HEK293 (cell line): ENCODE measurements at regions not wholly inside any gene's neighbourhood (a gene's known extent, or its start where the extent isn't known, plus 50 kb on each side); places are given as distances from the start of the nearest gene placed in this dataset.

Source experiments
- CTCF ChIA-PET: fragments of 350-600 bp; formaldehyde crosslinking; extraction: SDS; loops from one replicate; lab custom pipeline; 2021; ENCODE audit warnings: antibody characterized with exemption; lab: Yijun Ruan, JAX
- POLR2A ChIA-PET: fragments of 300-600 bp; formaldehyde crosslinking; extraction: SDS; loops from one replicate; lab custom pipeline; 2020; ENCODE audit warnings: antibody characterized with exemption, inconsistent platforms; lab: Yijun Ruan, JAX
- H3K27ac ChIP-seq: fragments of 200-500 bp; sonication (Bioruptor generic); 2 replicates; pipeline ENCODE4 v1.5.1; 2014; ENCODE audit warnings: low read depth, low read length, control low read depth, inconsistent platforms; ENCODE audit errors: extremely low read depth
- H3K36me3 ChIP-seq, 2 experiments: fragments of 200-500 bp in 1 of 2; sonication (Bioruptor generic) in 1 of 2; 1 replicate in 1 of 2; 2 replicates in 1 of 2; pipeline ENCODE4 v1.5.1; 2014 to 2017; ENCODE audit warnings: inconsistent platforms in 2 of 2, low read length in 2 of 2; ENCODE audit not compliant: control insufficient read depth in 2 of 2, insufficient read depth in 1 of 2
- H3K4me1 ChIP-seq: fragments of 200-500 bp; sonication (Bioruptor generic); 2 replicates; pipeline ENCODE4 v1.5.1; 2014; ENCODE audit warnings: mild to moderate bottlenecking, low read length, inconsistent platforms; ENCODE audit not compliant: control insufficient read depth, insufficient read depth
- H3K4me3 ChIP-seq: 2 replicates; pipeline ENCODE4 v1.5.1; 2011; ENCODE audit warnings: low read depth, mild to moderate bottlenecking, control low read depth, low read length, moderate library complexity
- H3K9me3 ChIP-seq: fragments of 200-500 bp; sonication (Bioruptor generic); 2 replicates; pipeline ENCODE4 v1.5.1; 2014; ENCODE audit warnings: low read depth, low read length, inconsistent platforms; ENCODE audit not compliant: control insufficient read depth, insufficient read depth
- ATF2 ChIP-seq: fragments of 450-650 bp; formaldehyde crosslinking; IDR thresholded peaks from 2 replicates; pipeline ENCODE4 v1.5.1; 2016; ENCODE audit warnings: missing biosample characterization, missing genetic modification characterization, low read depth
- GLI4 ChIP-seq: fragments of 450-650 bp; formaldehyde crosslinking; IDR thresholded peaks from 2 replicates; pipeline ENCODE4 v1.5.1; 2016; ENCODE audit warnings: missing biosample characterization, missing genetic modification characterization
- KLF9 ChIP-seq: fragments of 450-650 bp; formaldehyde crosslinking; IDR thresholded peaks from 2 replicates; pipeline ENCODE4 v1.5.1; 2016; ENCODE audit warnings: missing biosample characterization, missing genetic modification characterization, low read depth
- SCRT2 ChIP-seq: fragments of 450-650 bp; formaldehyde crosslinking; IDR thresholded peaks from 2 replicates; pipeline ENCODE4 v1.5.1; 2016; ENCODE audit warnings: missing biosample characterization, missing genetic modification characterization
- SETDB1 ChIP-seq: IDR thresholded peaks from one replicate; pipeline ENCODE4 v1.6.1; 2017; ENCODE audit warnings: mild to moderate bottlenecking, low read length, moderate library complexity, mixed read lengths; ENCODE audit not compliant: insufficient read length
- ZFP41 ChIP-seq: fragments of 450-650 bp; formaldehyde crosslinking; IDR thresholded peaks from 2 replicates; pipeline ENCODE4 v1.5.1; 2016; ENCODE audit warnings: missing biosample characterization, missing genetic modification characterization, borderline replicate concordance
- ZNF184 ChIP-seq: fragments of 450-650 bp; IDR thresholded peaks from 2 replicates; pipeline ENCODE4 v1.5.1; 2018; ENCODE audit warnings: missing biosample characterization, mild to moderate bottlenecking, missing genetic modification characterization
- ZNF221 ChIP-seq: fragments of 450-650 bp; formaldehyde crosslinking; IDR thresholded peaks from 2 replicates; pipeline ENCODE4 v1.5.1; 2017; ENCODE audit warnings: missing biosample characterization, missing genetic modification characterization, borderline replicate concordance
- ZNF24 ChIP-seq: fragments of 450-650 bp; formaldehyde crosslinking; IDR thresholded peaks from 2 replicates; pipeline ENCODE4 v1.5.1; 2016; ENCODE audit warnings: missing biosample characterization, missing genetic modification characterization
- ZNF366 ChIP-seq: fragments of 450-650 bp; formaldehyde crosslinking; conservative IDR thresholded peaks from 2 replicates; pipeline ENCODE4 v1.5.1; 2016; ENCODE audit warnings: missing biosample characterization, missing genetic modification characterization
- ZNF37A ChIP-seq: fragments of 450-650 bp; IDR thresholded peaks from 2 replicates; pipeline ENCODE4 v1.5.1; 2018; ENCODE audit warnings: missing biosample characterization, missing genetic modification characterization
- ZNF501 ChIP-seq: fragments of 450-650 bp; formaldehyde crosslinking; IDR thresholded peaks from 2 replicates; pipeline ENCODE4 v1.5.1; 2016; ENCODE audit warnings: missing biosample characterization, missing genetic modification characterization
- ZNF518A ChIP-seq: fragments of 450-650 bp; formaldehyde crosslinking; conservative IDR thresholded peaks from 2 replicates; pipeline ENCODE4 v1.5.1; 2016; ENCODE audit warnings: low read depth, missing biosample characterization, missing genetic modification characterization
- ZNF596 ChIP-seq: fragments of 450-650 bp; IDR thresholded peaks from 2 replicates; pipeline ENCODE4 v1.5.0; 2018; ENCODE audit warnings: missing biosample characterization, mild to moderate bottlenecking, missing genetic modification characterization, moderate library complexity
- ZNF626 ChIP-seq: fragments of 450-650 bp; sonication (Bioruptor Pico); formaldehyde crosslinking; IDR thresholded peaks from 2 replicates; pipeline ENCODE4 v1.5.1; 2018; ENCODE audit warnings: missing biosample characterization, missing genetic modification characterization, inconsistent platforms
- ZNF629 ChIP-seq: fragments of 450-650 bp; formaldehyde crosslinking; IDR thresholded peaks from 2 replicates; pipeline ENCODE4 v1.5.1; 2017; ENCODE audit warnings: missing biosample characterization, missing genetic modification characterization
- ZNF792 ChIP-seq: fragments of 450-650 bp; formaldehyde crosslinking; IDR thresholded peaks from 2 replicates; pipeline ENCODE4 v1.5.1; 2016; ENCODE audit warnings: missing biosample characterization, missing genetic modification characterization
- ZNF830 ChIP-seq: fragments of 450-650 bp; IDR thresholded peaks from 2 replicates; pipeline ENCODE4 v1.5.0; 2018; ENCODE audit warnings: missing biosample characterization, missing genetic modification characterization, low read depth, mild to moderate bottlenecking, moderate library complexity
- TF ChIP-seq, protein P1 (sequence below): fragments of 450-650 bp; formaldehyde crosslinking; IDR thresholded peaks from 2 replicates; pipeline ENCODE4 v1.5.1; 2016; ENCODE audit warnings: missing biosample characterization, missing genetic modification characterization
- TF ChIP-seq, protein P2 (sequence below): fragments of 450-650 bp; formaldehyde crosslinking; IDR thresholded peaks from 2 replicates; pipeline ENCODE4 v1.5.1; 2016; ENCODE audit warnings: missing biosample characterization, missing genetic modification characterization
- TF ChIP-seq, protein P3 (sequence below): fragments of 450-650 bp; formaldehyde crosslinking; IDR thresholded peaks from 2 replicates; pipeline ENCODE4 v1.5.1; 2016; ENCODE audit warnings: missing biosample characterization, missing genetic modification characterization

GRCh38 chr7:156307193-156307592 is 333.4 kb upstream of the RNF32 start (continued):
- TF ChIP-seq, protein P1, sequence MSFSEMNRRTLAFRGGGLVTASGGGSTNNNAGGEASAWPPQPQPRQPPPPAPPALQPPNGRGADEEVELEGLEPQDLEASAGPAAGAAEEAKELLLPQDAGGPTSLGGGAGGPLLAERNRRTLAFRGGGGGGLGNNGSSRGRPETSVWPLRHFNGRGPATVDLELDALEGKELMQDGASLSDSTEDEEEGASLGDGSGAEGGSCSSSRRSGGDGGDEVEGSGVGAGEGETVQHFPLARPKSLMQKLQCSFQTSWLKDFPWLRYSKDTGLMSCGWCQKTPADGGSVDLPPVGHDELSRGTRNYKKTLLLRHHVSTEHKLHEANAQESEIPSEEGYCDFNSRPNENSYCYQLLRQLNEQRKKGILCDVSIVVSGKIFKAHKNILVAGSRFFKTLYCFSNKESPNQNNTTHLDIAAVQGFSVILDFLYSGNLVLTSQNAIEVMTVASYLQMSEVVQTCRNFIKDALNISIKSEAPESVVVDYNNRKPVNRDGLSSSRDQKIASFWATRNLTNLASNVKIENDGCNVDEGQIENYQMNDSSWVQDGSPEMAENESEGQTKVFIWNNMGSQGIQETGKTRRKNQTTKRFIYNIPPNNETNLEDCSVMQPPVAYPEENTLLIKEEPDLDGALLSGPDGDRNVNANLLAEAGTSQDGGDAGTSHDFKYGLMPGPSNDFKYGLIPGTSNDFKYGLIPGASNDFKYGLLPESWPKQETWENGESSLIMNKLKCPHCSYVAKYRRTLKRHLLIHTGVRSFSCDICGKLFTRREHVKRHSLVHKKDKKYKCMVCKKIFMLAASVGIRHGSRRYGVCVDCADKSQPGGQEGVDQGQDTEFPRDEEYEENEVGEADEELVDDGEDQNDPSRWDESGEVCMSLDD (tag by site-specific recombination): no peak
- TF ChIP-seq ATF2 (tag by site-specific recombination): no peak
- TF ChIP-seq ZFP41: no peak
- TF ChIP-seq, all 188 proteins: peak for 0

DNA sequence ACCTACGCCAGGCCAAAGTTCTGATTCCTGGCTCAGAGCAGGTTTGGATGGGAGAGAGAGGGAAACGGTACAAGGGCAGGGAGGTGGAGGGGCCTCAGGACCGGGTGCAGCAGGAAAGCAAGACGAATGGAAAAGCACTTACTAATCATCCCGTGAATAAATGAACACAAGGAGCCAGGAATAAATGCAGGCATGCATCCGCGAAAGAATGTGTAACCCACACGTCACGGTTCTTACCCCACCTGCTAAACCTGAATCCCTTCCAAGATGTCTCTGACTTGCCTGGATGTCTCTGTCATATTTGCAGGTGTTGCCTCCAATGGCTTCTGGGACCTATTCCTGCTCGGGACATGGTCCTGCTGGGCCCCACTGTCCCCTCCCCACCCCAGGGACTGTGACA is 335.2 kb upstream of the RNF32 start:
- Histone ChIP-seq H3K9me3 (no peaks in the 10 kb centered on the region), H3K4me1 (no peaks in the 10 kb centered on the region), H3K27ac (no peak overlapping the region), H3K4me3 (no peak overlapping the region), H3K36me3 (no peaks in the 10 kb centered on the region)
- TF ChIP-seq, protein P2, sequence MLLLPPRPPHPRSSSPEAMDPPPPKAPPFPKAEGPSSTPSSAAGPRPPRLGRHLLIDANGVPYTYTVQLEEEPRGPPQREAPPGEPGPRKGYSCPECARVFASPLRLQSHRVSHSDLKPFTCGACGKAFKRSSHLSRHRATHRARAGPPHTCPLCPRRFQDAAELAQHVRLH (tag by site-specific recombination): no peak
- TF ChIP-seq ZNF830 (tag by site-specific recombination) (no peak), ZNF184 (no peak), ZNF629 (tag by site-specific recombination) (no peak), ZNF626 (tag by site-specific recombination) (no peak)
- POLR2A ChIA-PET: no interaction called here
- CTCF ChIA-PET: no interaction called here

DNA sequence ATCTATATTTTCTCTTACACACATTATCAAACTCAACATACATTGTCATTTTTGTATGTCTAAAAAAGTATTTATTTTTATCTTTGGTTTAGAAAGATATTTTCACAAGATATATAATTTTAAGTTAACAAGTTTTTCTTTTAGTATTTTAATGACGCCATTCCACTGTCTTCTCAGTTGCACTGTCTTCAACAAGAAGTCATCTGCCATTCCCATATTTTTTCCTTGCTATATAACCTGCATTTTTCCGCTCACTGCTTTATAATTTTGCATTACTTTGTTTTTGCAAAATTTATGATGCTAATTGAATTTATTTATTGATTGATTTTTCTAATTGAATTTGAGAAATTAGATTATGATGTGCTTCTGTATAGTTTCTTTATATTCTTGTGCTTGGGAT is 357.8 kb upstream of the RNF32 start:
- no peaks in the 10 kb centered on the region for H3K4me1 ChIP-seq
- no peak overlapping the region for H3K4me3 ChIP-seq
- POLR2A ChIA-PET: no interaction called here
- TF ChIP-seq SETDB1 (peak; percentile 72), ZNF366 (no peak)
- TF ChIP-seq, all 188 proteins: peak for 1
- CTCF ChIA-PET: no interaction called here
- Histone ChIP-seq H3K27ac (no peak overlapping the region), H3K9me3 (no peaks in the 10 kb centered on the region), H3K36me3 (no peaks in the 10 kb centered on the region)

GRCh38 chr7:156279635-156280034 is 360.9 kb upstream of the RNF32 start:
- CTCF ChIA-PET: no interaction called here
- POLR2A ChIA-PET: no interaction called here
- Histone ChIP-seq H3K27ac (no peak overlapping the region), H3K9me3 (no peaks in the 10 kb centered on the region), H3K36me3 (no peaks in the 10 kb centered on the region), H3K4me3 (no peak overlapping the region), H3K4me1 (no peaks in the 10 kb centered on the region)
- TF ChIP-seq KLF9 (no peak), ZNF596 (tag by site-specific recombination) (no peak), ZNF501 (tag by site-specific recombination) (no peak), GLI4 (no peak), ZNF24 (tag by site-specific recombination) (no peak), ZNF518A (no peak), ZNF37A (tag by site-specific recombination) (no peak), ZNF792 (tag by site-specific recombination) (no peak), ZNF221 (tag by site-specific recombination) (no peak), SCRT2 (tag by site-specific recombination) (no peak)
- TF ChIP-seq, protein P3, sequence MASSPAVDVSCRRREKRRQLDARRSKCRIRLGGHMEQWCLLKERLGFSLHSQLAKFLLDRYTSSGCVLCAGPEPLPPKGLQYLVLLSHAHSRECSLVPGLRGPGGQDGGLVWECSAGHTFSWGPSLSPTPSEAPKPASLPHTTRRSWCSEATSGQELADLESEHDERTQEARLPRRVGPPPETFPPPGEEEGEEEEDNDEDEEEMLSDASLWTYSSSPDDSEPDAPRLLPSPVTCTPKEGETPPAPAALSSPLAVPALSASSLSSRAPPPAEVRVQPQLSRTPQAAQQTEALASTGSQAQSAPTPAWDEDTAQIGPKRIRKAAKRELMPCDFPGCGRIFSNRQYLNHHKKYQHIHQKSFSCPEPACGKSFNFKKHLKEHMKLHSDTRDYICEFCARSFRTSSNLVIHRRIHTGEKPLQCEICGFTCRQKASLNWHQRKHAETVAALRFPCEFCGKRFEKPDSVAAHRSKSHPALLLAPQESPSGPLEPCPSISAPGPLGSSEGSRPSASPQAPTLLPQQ (tag by site-specific recombination): no peak
